Lung microvascular endothelial cell (primary cell): ENCODE measurements at regions not wholly inside any gene's neighbourhood (a gene's known extent, or its start where the extent isn't known, plus 50 kb on each side); places are given as distances from the start of the nearest gene placed in this dataset.
"Not testable (repeated sequence)": the region's sequence is repeated elsewhere in the genome, so short reads cannot be mapped to it uniquely, and the experiment has no call there.

ENCODE experiments used
- DNase-seq, 2 donors: peaks; one replicate each; pipeline versions ENCODE4 v3.0.0 to v3.0.0-alpha.2; 2010; ENCODE audit warnings: low read depth in 2 of 2

DNA sequence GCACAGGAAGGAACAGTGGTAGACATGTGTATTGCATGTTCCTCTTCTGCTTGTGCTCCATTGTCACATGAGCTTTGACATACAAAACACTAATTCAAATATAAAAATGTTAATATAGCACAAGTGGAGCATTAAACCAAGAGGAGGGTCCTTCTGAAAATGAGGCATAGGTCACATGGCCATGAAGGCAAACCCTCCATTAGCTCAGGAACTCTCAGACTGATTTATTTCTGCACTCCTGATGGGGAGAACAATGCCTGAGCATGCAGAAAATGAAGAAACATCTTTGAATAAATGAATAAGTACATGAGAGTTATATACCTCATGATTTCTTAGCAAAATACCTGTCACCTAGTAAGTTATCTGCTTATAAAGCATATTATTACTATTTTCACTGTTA lies 769.2 kb upstream of the EPHA5 start:
- no peak for DNase-seq

- no peak for DNase-seq
Measured at GRCh38 chr4:66433706-66434105, 763.4 kb upstream of the EPHA5 start.

DNA sequence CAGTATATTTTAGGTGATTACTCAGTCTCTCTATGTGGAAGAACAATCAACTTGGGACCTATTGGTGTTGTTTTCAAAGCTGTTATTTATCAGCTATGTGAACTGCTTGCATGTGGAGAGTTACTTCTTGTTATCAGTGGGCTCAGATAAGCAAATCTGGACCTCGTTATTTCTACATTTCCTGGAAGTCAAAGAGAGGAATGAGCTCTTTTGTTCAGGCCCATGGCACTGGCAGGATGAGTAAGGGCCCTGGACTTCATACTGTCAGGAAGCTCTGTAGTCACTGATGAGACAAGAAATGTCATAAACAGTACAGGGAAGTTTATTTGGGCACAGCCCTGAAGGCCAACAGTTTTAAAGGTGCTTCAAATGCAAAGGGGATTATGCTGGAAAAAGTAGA lies 760.6 kb upstream of the EPHA5 start:
- DNase-seq, result peak in 1 of 2 donors; percentile 78

- no peak for DNase-seq
Measured at GRCh38 chr4:66429276-66429675, 759.0 kb upstream of the EPHA5 start.

DNA sequence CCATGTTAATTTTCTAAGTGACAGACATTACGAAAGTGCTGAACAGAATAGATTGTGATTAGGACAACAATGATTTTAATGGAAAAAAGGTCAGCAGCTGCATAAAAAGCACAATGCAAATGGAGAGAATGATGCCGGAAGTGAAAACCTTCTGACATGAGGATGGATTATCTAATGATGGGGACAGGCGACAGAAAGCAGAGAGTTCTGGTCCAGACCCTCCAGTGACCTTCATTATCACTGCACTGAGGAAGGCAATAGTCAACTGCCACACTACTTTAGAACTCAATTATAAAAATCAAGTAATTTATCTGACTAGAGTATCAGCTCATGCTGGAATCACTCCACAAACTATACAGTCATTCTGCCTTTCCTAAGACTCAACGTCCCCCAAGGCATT lies 746.1 kb upstream of the EPHA5 start:
- DNase-seq, result no peak

DNA sequence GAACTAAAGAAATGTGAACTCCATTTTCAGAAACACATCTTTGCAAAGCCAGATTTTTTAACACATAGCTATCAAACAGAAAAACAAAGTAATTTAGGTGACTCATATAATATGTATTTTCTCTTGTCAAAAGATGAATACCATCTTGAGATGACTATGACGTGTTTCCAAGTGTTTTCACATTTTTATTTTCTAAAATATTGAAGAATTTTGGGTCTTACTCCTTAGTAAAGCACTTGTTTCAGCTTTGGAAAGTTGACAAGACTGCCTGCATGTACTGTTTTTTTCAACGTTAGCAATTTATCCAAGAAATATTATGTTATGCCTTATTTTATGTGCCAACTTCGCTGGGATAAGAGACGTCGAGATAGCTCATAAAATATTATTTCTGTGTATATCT lies 733.9 kb upstream of the EPHA5 start:
- DNase-seq, result no peak

DNA sequence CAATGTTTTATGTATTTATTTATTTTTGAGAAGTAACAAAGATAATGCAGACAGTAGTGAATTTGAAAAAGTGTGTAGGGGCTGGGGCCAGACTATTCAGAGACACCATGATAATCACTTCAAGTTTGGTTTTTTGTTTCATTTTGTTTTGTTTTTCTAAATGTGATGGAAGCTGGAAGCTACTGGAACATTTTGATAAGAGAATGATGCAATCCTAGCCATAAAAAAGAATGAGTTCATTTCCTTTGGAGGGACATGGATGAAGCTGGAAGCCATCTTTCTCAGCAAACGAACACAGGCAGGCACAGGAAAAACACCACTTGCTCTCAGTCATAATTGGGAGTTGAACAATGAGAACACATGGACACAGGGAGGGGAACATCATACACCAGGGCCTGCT lies 706.6 kb upstream of the EPHA5 start:
- peak in 1 of 2 donors; percentile 53 for DNase-seq

- DNase-seq, result no peak
Measured at GRCh38 chr4:66376396-66376795, 706.1 kb upstream of the EPHA5 start.

DNA sequence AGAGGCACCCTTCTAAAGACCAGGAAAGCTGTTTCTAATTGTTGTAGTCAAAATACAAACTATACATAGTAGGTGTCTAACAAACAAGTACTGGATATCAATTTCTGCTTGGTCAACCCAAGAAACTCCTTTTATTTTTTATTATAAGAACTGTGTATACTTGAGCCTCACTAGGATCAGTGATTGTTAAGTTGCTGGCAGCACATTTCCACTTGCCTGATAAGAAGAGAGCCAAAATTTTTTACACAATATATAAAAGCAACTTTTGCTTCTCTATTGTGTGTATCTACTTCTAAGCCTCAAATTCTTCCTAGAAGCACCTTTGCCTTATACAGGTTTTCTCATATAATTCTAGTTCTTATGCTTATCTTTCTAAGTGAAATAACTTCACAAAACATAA lies 703.0 kb upstream of the EPHA5 start:
- DNase-seq, result no peak

DNA sequence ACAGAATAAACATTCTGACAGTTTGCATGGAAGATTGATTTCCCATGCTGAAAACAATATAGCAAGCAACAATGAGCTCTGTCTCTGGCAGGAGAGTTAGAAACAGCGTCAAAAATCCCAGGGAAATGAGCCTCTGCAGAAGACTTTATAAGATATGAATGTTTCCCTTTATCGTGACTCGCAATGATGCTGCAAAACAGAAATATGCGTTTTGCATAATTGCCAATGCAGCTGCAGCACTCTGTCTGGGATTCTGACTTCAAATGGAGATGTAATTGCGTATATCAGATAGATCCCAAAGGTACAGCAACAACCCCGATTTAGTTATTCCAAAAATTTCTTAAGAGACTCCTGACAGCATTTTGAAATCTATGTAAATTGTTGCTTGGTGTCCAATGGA lies 702.4 kb upstream of the EPHA5 start:
- DNase-seq, result no peak

GRCh38 chr4:66367043-66367660 lies 696.9 kb upstream of the EPHA5 start:
- no peak for DNase-seq

- DNase-seq, result not testable (repeated sequence)
Measured at GRCh38 chr4:66360395-66360794, 690.1 kb upstream of the EPHA5 start.

DNA sequence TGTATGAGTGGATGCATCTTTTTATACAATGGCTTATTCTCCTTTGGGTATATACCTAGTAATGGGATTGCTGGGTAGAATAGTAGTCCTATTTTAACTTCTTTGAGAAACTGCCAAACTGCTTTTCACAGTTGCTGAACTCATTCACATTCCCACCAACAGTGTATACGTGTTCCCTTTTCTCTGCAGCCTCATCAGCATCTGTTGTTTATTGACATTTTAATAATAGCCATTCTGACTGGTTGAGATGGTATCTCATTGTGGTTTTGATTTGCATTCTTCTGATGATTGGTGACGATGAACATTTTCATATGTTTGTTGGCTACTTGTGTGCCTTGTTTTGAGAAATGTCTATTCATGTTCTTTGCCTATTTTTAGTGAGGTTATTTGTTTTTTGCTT lies 687.0 kb upstream of the EPHA5 start:
- no peak for DNase-seq

DNA sequence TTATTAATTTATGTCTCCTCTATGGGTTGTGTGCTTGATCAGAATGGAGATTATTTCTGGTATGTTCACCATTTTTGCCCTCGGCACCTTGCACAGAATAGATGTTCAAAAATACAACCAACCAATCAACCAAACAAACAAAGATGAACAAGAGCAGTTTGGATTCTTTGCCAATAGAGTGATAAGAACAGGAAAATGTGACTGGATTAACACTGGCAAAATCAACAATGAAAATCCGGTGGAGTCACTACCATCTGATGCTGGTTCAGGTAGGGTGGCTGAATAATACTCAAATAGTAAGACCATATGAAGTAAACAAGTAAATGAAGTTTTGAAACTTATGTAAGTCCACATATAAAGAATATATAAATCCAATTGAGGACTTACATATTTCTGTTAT lies 685.0 kb upstream of the EPHA5 start:
- peak in 1 of 2 donors; percentile 65 for DNase-seq

DNA sequence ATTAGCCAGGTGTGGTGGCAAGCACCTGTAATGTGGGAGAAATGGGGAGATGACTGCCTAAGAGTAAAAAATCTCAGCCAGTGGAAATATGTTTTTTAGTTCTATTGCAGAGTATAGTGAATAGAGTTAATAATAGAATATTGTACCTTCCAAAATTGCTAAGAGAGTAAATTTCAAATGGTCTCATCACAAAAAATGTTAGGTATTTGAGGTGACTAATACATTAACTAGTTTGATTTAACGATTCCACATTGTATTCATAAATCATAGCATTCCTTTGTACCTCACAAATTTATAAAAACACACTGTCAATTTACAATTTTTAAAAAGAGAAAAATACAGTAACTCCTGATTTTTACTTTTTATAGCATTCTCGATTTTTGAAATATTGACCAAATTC lies 681.5 kb upstream of the EPHA5 start:
- DNase-seq, result no peak

- no peak for DNase-seq
Measured at GRCh38 chr4:66340286-66340893, 670.1 kb upstream of the EPHA5 start.

- no peak for DNase-seq
Measured at GRCh38 chr4:66339007-66339406, 668.7 kb upstream of the EPHA5 start.

DNA sequence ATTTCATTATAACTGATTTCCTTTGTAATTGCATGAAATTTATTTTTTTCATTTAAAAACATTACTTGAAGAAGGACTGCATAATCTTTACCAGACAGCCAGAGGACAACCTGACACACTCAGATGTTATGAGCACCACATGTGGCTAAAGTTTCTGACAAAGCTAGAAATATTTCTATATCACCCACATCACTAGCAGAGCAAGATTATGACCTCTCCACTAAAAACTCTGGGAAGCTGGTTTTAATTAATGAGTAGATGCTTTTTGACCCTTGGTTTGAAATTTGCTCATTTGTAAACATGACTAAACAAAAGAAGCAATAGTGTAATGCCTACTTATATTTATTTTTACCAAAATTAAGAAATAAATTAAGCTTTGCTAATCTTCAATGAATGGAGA lies 661.5 kb upstream of the EPHA5 start:
- no peak for DNase-seq

GRCh38 chr4:66330125-66330524 lies 659.8 kb upstream of the EPHA5 start:
- DNase-seq, result no peak

GRCh38 chr4:66328803-66329574 lies 658.7 kb upstream of the EPHA5 start:
- DNase-seq, result no peak

- no peak for DNase-seq
Measured at GRCh38 chr4:66307641-66308438, 637.6 kb upstream of the EPHA5 start.

GRCh38 chr4:66300336-66300934 lies 630.1 kb upstream of the EPHA5 start:
- DNase-seq, result no peak
